GM18511 (cell line): ENCODE measurements at regions not wholly inside any gene's neighbourhood (a gene's known extent, or its start where the extent isn't known, plus 50 kb on each side); places are given as distances from the start of the nearest gene placed in this dataset.
"Not testable (repeated sequence)": the region's sequence is repeated elsewhere in the genome, so short reads cannot be mapped to it uniquely, and the experiment has no call there.

Experiments
- ATAC-seq: cut with Tn5 transposase; IDR thresholded peaks from one replicate; pipeline ENCODE4 v1.9.1; 2021; ENCODE audit warnings: mild to moderate bottlenecking, moderate library complexity; ENCODE audit not compliant: unreplicated experiment

- no peak for ATAC-seq
These were observed 360.4 kb downstream of the ATP23 start for GRCh38 chr12:58301730-58302122.

DNA sequence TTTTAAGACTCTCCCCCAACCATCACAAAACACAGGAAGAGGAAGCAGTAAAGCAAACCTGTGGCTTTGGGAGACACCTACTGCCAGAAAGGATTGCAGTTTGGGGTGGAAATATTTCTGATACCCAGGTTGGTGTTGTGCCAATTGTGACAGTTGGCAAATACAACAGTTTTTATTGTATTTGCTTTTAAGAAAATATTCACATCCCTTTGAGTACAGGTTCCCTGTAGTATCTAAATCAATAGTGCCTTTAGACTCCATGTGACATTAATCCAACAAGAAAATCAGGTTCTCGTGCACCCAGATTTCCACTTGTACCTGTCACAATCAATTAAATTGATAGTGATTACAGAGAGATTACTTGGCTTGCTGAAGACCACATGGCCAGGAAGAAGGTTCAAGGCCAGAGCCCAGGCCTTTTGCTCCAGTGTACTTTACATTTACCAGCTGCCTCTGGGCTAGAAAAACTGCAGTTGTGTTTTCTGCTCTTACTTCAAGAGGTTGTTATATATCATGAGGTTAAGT is 361.2 kb downstream of the ATP23 start:
- ATAC-seq, result no peak

DNA sequence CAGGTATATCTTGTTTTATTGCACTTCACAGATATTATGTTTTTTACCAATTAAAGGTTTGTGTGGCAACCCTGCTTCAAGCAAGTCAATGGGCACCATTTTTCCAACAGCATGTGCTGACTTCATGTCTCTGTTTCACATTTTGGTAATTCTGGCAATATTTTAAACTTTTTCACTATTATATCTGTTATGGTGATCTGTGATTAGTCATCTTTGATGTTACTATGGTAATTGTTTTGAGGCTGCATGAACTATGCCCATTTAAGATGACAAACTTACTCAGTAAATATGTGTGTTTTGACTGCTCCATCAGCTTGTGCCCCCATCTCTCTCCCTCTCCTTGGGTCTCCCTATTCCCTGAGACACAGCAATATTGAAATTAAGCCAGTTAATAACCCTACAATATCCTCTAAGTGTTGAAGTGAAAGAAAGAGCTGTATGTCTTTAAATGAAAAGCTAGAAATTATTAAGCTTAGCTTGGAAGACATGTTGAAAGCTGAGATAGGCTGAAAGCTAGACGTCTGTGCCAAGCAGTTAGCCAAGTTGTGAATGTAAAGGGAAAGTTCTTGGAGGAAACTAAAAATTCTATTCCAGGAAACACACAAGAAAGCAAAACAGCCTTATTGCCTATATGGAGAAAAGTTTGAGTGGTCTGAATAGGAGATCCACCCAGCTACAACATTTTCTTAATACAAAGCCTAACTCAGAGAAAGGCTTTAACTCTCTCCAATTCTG is 365.1 kb downstream of the ATP23 start:
- no peak for ATAC-seq

- ATAC-seq, result peak; percentile 67
These were observed 368.4 kb downstream of the ATP23 start for GRCh38 chr12:58309806-58310205.

DNA sequence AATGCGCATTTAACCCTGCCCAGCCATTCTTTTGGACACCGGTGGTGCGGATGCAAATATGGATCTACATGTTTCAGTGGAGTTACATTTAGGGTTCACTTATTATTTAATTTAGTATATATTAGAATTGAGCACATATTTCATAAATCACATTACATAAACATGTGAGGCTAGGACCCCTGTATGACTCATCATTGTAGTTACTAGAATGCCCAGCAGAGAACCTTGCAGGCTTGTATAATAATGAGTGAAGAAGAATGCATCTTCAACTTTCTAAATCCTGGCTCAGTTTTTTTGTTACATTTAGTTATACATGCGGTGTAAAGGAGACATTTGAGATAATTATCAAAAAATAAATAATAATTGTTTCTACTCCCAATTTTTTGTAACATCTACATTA is 369.0 kb downstream of the ATP23 start:
- ATAC-seq, result peak; percentile 40

- peak; percentile 75 for ATAC-seq
These were observed 369.6 kb downstream of the ATP23 start for GRCh38 chr12:58310809-58311622.

DNA sequence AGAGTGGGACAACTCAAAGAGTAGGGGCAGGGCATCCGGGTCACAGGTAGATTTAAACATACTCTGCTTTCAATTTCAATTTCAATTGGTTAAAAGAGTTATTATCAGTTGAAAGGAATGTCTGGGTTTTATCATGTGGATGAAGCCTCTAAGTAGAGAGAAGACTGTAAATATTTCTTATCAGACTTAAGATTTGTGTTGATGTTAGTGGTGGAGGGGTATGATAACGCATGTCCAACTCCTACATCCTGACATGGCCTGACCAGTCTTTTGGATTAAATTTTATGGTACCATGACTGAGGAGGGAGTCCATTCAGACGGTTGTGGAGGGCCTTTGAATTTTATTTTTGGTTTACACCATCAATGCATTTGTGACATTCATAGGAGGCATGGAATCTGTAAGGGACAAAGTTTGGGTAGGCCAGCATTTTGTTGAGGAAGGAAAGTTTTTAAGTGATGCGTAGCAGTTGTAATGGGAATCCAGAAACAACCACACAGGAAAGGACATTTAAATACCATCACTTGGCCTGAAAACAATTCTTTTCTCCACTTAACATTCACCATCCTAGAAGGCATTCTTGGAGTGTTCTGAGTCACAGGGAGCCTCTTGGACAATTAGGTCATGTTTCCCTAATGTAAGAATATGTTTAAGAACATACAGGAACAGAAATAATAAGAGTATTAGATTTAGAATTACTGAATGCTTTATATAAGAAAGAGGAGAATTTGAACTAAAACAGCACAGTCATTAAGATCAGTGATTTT is 371.9 kb downstream of the ATP23 start:
- ATAC-seq, result no peak

- no peak for ATAC-seq
These were observed 373.2 kb downstream of the ATP23 start for GRCh38 chr12:58314610-58315009.

DNA sequence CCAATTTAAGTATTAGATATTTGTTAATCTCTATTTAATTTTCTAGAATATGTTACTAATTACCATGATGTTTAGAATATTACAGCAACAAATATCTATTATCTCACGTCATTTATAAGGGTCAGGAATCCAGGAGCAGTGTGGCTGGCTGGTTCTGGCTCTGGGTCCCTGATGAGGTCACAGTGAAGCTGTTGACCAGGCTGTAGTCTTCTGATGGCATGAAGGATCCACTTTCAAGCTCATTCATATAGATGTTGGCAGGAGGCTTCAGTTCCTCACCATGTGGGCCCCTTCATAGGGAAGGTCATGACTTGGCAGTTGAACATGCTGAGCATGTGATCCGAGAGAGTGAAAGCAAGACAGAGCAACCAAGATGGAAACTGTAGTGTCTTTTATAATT is 375.6 kb downstream of the ATP23 start:
- ATAC-seq, result no peak

DNA sequence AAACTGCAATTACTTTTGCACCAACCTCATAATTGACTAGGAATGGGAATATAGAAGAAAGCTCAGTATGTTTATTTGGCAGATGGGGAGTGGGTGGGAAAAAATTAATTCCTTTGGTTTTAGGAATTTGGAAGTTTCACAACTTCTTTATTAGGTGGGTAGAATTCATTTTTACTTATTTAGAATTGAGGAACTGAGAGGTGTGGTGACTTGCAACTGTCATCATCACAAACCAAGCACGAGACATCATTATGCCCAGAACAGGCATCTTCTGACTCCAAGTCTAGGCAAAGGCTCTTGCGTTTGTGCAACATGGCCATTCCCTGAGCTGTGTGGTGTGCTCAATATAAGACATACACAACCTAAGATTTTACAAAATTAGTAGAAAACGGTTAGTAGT is 380.0 kb downstream of the ATP23 start:
- ATAC-seq, result peak; percentile 81

GRCh38 chr12:58323676-58324075 is 382.3 kb downstream of the ATP23 start:
- ATAC-seq, result no peak

DNA sequence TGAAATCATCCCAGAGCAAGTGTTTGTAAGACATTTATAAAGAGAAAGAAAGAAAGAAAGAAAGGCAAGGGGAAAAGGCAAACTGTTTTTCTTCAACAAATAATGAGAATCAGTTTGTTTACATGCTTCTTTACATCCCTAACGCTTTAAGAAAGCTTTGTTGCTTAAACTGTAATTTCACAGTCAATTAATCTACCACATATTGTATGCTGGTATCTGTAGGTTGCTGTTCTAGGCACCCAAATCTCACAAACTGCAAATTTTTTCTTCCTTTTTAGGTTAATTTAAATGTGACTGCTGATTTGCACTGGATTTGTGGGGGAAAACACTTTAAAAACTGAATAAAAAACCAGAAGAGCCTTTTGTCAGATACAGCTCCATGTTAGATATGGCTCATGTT is 384.2 kb downstream of the ATP23 start:
- ATAC-seq, result no peak

DNA sequence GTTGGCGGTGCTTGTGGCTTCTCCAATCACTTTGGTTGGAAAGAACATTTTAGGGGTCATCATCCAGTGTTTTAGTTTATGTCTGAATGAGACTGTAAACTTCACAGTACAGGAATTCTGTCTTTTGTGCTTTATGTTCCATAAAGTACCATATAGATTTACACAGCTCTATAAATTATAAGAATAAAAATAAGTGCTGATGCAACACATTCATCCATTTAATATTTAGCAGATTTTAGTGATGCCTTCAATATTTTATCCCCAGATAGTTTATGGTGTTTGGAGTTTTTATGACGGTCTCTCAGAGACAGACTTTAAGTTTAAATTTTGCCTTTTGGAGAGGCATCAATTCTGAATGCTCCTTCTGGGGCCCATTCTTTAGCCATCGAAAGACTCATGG is 385.2 kb downstream of the ATP23 start:
- ATAC-seq, result no peak

- not testable (repeated sequence) for ATAC-seq
These were observed 395.3 kb downstream of the ATP23 start for GRCh38 chr12:58336581-58337242.

- ATAC-seq, result not testable (repeated sequence)
These were observed 396.2 kb downstream of the ATP23 start for GRCh38 chr12:58337539-58337938.

- ATAC-seq, result no peak
These were observed 400.4 kb downstream of the ATP23 start for GRCh38 chr12:58341791-58342190.

DNA sequence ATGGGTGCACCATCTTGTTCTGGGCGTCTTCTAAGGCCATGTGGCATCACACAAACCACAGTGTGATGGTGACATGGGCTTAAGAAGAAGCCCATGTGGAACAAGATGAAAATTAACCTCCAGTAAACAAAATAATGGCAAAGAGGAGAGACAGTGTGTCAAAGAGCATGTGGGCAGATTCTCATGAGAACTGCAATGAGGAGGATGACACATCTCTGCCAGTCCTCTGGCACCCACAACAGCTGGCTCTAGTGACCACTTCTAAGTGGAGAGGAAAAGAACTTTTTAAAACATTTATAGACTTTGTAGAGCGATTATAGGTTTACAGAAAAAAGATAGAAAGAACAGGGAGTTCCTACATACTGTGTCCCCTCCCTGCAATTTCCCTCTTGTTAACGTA is 401.4 kb downstream of the ATP23 start:
- ATAC-seq, result no peak

- ATAC-seq, result peak; percentile 79
These were observed 404.8 kb downstream of the ATP23 start for GRCh38 chr12:58346032-58346632.

DNA sequence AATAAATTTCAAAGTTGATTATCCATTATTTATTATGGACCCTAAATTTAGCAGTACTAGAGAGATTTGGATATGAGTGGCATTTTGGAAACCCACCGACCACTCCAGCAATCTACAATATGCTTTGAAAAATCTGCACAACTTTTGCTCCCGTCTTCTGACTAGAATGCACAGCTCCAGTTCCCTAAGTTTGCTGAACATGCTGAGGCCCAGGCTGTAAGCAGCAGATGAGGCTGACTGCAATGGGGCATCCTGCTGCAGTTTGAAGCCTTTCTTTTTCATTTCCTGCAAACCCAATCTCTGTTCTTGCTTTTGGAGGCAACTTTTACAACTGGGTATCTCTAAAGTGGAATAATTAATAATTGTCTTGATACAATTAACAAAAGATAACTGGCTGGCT is 405.8 kb downstream of the ATP23 start:
- ATAC-seq, result no peak

- no peak for ATAC-seq
These were observed 406.3 kb downstream of the ATP23 start for GRCh38 chr12:58347691-58348090.
